Heart left ventricle (tissue), 16 donors: ENCODE measurements at regions not wholly inside any gene's neighbourhood (a gene's known extent, or its start where the extent isn't known, plus 50 kb on each side); places are given as distances from the start of the nearest gene placed in this dataset.

Experiments
- ATAC-seq, 4 donors: fragments of 200-7000 bp; cut with Tn5 transposase; one replicate each; pipeline ENCODE4 v1.9.1; 2020 to 2022; ENCODE audit warnings: moderate library complexity in 4 of 4, mild to moderate bottlenecking in 3 of 4, moderate number of reproducible peaks in 1 of 4
- DNase-seq, 5 donors: peaks; one replicate each; pipeline ENCODE4 v3.0.0-alpha.2; 2020
- H3K27ac ChIP-seq, 12 donors: fragments of 200-600 bp; sonication (generic) in 4 of 12; one replicate each; pipeline versions ENCODE4 v1.5.0 to v1.8.0; 2016 to 2022; ENCODE audit warnings: mild to moderate bottlenecking in 2 of 12
- H3K27me3 ChIP-seq, 9 donors: fragments of 200-600 bp; sonication (generic) in 2 of 9; one replicate each; pipeline versions ENCODE4 v1.5.1 to v1.8.0; 2016 to 2022; ENCODE audit warnings: mild to moderate bottlenecking in 3 of 9
- H3K36me3 ChIP-seq, 9 donors: fragments of 200-600 bp; sonication (generic) in 2 of 9; one replicate each; pipeline versions ENCODE4 v1.5.0 to v1.8.0; 2018 to 2022; ENCODE audit warnings: mild to moderate bottlenecking in 2 of 9
- H3K4me1 ChIP-seq, 12 donors: fragments of 200-600 bp; sonication (generic) in 4 of 12; one replicate each; pipeline versions ENCODE4 v1.5.0 to v1.8.0; 2016 to 2022; ENCODE audit warnings: mild to moderate bottlenecking in 3 of 12
- H3K4me3 ChIP-seq, 12 donors: fragments of 200-600 bp; sonication (generic) in 4 of 12; one replicate each; pipeline versions ENCODE4 v1.5.0 to v1.8.0; 2017 to 2022; ENCODE audit warnings: mild to moderate bottlenecking in 9 of 12, moderate library complexity in 4 of 12
- H3K9me3 ChIP-seq, 12 donors: fragments of 200-600 bp; sonication (generic) in 4 of 12; one replicate each; pipeline versions ENCODE4 v1.5.0 to v1.8.0; 2016 to 2022; ENCODE audit warnings: mild to moderate bottlenecking in 1 of 12
- CTCF ChIP-seq, 12 donors: fragments of 200-600 bp; sonication (generic) in 4 of 12; IDR thresholded peaks; one replicate each; pipeline versions ENCODE4 v1.5.0 to v1.8.0; 2018 to 2022; ENCODE audit warnings: antibody characterized with exemption in 12 of 12, mild to moderate bottlenecking in 5 of 12
- POLR2A ChIP-seq, 2 donors: fragments of 450-650 bp; IDR thresholded peaks; one replicate each; pipeline ENCODE4 v1.6.1; 2017; ENCODE audit warnings: antibody characterized with exemption in 2 of 2, mild to moderate bottlenecking in 2 of 2, moderate library complexity in 2 of 2
- WGBS, 4 donors: extraction: QIAGEN DNeasy Blood & Tissue Kit in 2 of 4; methylation state at CpG; one replicate each; pipeline versions ENCODE4 v1.1.5 to v1.1.7; 2013 to 2018; 5-methylcytosine and 5-hydroxymethylcytosine counted together
- intact Hi-C, 10 donors: fragments of 100-400 bp; cut with DNase I; formaldehyde crosslinking; loops; one replicate each; pipeline versions ENCODE4 v1.11.1 to v1.14.2; 2022
- donor health status: ischemic (EF 13 %, LVEDD 7.1; RV severe dilation, severe dysfunction).
- donor health status: healthy with polysubstance abuse.
- donor health status: DM: no; HTN: yes; CAD: no.
- donor health status: DM: no; HTN: no; CAD: no.
- donor health status: ischemic (EF 25% LVEDD 6.9; RV normal size, moderate dysfunction).
- donor health status: ischemic (EF 25% LVEDD 5.7; RV mildly dilated, moderate dysfunction).
- donor health status: healthy.
- donor health status: DM: yes; HTN: yes; CAD: no.
- donor health status: ischemic (EF 35%, LVEDD 5.7; RV mildly dilated, moderate dysfunction).
- donor health status: nonischemic (EF 11% LVEDD 7.7; RV severe dilation, severe dysfunction).
- donor health status: DM: yes; HTN: yes; CAD: no.
- donor health status: PGD.
- donor health status: ischemic (EF 29% LVEDD 5.4; RV normal size, mild dysfunction).
- donor health status: nonischemic (EF 23%, LVEDD 6.1; RV moderate dilation, normal function).

DNA sequence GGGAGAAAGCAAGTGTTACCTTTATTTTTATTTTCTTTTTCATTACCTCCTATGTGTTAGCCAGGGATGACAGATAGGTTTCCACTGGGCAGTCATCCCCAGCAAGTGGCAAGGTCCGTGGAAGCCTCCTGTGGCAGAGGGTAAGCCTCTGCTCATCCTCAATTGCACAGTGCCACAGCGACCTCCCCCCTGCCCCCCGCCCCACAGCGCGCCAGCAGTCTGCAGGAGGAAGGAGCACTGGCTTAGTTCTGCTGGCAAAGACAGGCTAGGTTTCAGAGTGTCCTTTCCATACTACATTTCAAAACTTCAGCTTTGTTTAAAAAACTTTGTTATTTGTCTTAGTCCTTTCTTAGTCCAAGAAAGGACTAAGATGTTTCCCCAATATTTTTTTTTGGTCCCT is 194.7 kb downstream of the EXOC5 start:
- Histone ChIP-seq H3K4me3 (no peak overlapping the region), H3K9me3 (no peaks in the 10 kb centered on the region), H3K36me3 (no peaks in the 10 kb centered on the region), H3K4me1 (no peaks in the 10 kb centered on the region), H3K27me3 (peaks cover 0 to 10% (median 4%) of the 10 kb centered on the region in 9 donors), H3K27ac (no peak overlapping the region)
- TF ChIP-seq POLR2A (IDR thresholded peaks at IDR 0.05) (no peak), CTCF (IDR thresholded peaks at IDR 0.05) (no peak)
- no peak for ATAC-seq
- WGBS, 4 donors, result 47 to 67% (median 56%) methylated on average over 5 of the region's 5 CpGs
- no peak for DNase-seq
- intact Hi-C loops, result no loop called here

GRCh38 chr14:57071639-57072038 is 197.1 kb downstream of the EXOC5 start:
- no peak for DNase-seq
- 70 to 87% (median 78%) methylated on average over 1 of the region's 1 CpG for WGBS, 4 donors
- H3K9me3 ChIP-seq, result no peaks in the 10 kb centered on the region
- TF ChIP-seq POLR2A (IDR thresholded peaks at IDR 0.05) (no peak), CTCF (IDR thresholded peaks at IDR 0.05) (no peak)
- no peaks in the 10 kb centered on the region for H3K4me1 ChIP-seq
- H3K27me3 ChIP-seq, result peaks cover 0 to 30% (median 17%) of the 10 kb centered on the region in 9 donors
- intact Hi-C loops, result no loop called here
- H3K27ac ChIP-seq, result no peak overlapping the region
- H3K36me3 ChIP-seq, result no peaks in the 10 kb centered on the region
- no peak for ATAC-seq
- H3K4me3 ChIP-seq, result no peak overlapping the region

DNA sequence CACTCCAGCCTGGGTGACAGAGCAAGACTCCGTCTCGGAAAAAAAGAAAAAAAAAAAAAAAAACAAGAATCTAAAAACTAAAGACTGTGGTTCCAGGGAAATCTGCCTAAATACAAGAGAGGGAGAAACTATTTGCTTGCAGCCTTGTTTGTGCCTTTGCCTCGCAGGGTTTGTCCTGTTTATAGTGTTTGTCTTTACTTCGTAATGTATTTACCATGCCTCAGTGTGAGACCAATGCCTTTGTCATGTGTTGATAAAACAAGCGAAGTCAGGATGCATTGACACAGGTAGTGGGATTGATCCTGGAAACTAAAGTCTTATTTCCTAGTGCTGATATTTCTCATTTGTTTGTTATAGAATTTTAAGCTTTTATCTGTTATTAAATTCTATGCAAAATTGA is 199.0 kb downstream of the EXOC5 start:
- H3K27ac ChIP-seq, result no peak overlapping the region
- H3K9me3 ChIP-seq, result no peaks in the 10 kb centered on the region
- no peaks in the 10 kb centered on the region for H3K4me1 ChIP-seq
- DNase-seq, result no peak
- ATAC-seq, result no peak
- H3K36me3 ChIP-seq, result no peaks in the 10 kb centered on the region
- WGBS, 4 donors, result 74 to 76% (median 75%) methylated on average over 5 of the region's 5 CpGs
- TF ChIP-seq POLR2A (IDR thresholded peaks at IDR 0.05), result no peak
- no peak for TF ChIP-seq CTCF (IDR thresholded peaks at IDR 0.05)
- H3K27me3 ChIP-seq, result peaks cover 0 to 35% (median 21%) of the 10 kb centered on the region in 9 donors
- intact Hi-C loops, result loop anchor here in 1 of 10 donors (5.0 kb wide), 1 partner anchor 577 kb away; no protein-coding TSS in a partner anchor
- no peak overlapping the region for H3K4me3 ChIP-seq

DNA sequence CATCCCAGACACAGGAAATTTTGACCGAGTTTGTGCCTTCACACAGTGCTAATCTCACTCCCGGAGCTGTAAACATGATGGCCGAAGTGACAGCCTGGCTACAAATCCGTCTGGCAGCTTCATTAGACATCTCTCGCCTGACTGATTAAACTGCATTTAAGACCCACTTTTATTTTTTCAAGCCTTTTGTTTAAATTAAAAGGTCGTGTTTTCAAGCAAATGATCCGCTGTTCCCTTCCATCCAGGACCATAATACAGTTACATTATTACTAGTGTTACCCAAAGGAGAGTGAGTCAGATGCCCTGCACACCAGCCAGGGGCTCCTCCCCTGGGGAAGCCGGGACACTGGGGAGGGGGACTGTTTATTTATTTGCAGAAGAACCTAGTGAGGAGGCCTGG is 200.2 kb downstream of the EXOC5 start:
- Histone ChIP-seq H3K27me3 (peaks cover 0 to 35% (median 21%) of the 10 kb centered on the region in 9 donors), H3K4me3 (no peak overlapping the region), H3K9me3 (no peaks in the 10 kb centered on the region), H3K4me1 (no peaks in the 10 kb centered on the region), H3K36me3 (no peaks in the 10 kb centered on the region), H3K27ac (no peak overlapping the region)
- ATAC-seq (no peak), DNase-seq (no peak)
- TF ChIP-seq POLR2A (IDR thresholded peaks at IDR 0.05), result no peak
- TF ChIP-seq CTCF (IDR thresholded peaks at IDR 0.05), result no peak
- intact Hi-C loops, result loop anchor here in 1 of 10 donors (5.0 kb wide), 1 partner anchor 576 kb away; no protein-coding TSS in a partner anchor
- 17 to 20% (median 17%) methylated on average over 8 of the region's 8 CpGs for WGBS, 4 donors
